ENCODE measurements at regions not wholly inside any gene's neighbourhood (a gene's known extent, or its start where the extent isn't known, plus 50 kb on each side); places are given as distances from the start of the nearest gene placed in this dataset.
"Not testable (repeated sequence)": the region's sequence is repeated elsewhere in the genome, so short reads cannot be mapped to it uniquely, and the experiment has no call there.

DNA sequence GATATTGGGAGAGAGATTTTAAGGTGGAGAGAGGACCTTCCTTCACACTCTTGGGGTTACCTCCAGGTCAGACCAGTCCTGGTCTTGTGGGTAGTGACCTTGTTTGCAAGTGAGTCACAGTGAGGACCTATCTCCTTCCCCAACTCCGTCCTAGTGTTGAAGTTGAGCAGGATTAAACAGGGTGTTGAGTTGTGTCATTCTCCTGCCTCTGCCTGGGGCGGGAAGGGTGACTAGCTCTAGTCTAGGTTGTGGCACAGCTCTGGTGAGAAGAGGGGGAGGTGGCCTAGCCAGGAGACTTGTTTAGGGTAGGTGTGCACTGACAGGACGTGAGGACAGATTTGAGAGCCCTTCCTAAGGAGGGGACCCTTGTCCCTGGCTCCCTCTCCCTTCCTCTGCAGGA lies 119.6 kb upstream of the PITX1 start:
- Mint-ChIP-seq H3K27ac (no peak overlapping the region), H3K9me3 (peaks cover 4% of the 10 kb centered on the region), H3K27me3 (ENCODE audit: low read depth) (no peaks in the 10 kb centered on the region), H3K4me1 (ENCODE audit: low read depth) (no peaks in the 10 kb centered on the region), H3K4me3 (ENCODE audit: low read depth) (no peak overlapping the region), H3K36me3 (ENCODE audit: low read depth) (no peaks in the 10 kb centered on the region)
- intact Hi-C loops (cut with micrococcal nuclease) = no loop called here
- DNase-seq (ENCODE audit: low spot score) = no peak

DNA sequence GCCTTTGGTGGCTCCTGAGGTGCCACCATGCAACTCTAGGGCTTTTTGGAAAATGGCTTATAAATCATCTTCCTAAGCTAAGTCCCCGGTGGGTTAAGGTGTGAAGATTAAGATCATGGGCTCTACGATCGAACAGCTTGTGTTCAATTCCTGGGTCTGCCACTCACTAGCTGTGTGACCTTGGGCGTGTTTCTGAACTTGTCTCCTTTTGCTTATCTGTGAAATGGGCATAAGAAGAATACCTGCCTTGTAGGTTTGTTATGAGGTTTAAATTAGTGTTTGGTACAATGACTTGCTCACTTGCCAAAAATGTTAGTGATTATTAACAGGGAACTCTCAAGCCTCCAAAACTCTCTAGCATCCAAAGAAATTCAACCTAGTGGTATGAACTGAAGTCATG lies 119.2 kb upstream of the PITX1 start:
- intact Hi-C loops (cut with micrococcal nuclease) = no loop called here
- no peak for DNase-seq (ENCODE audit: low spot score)
- Mint-ChIP-seq H3K36me3 (ENCODE audit: low read depth) (no peaks in the 10 kb centered on the region), H3K9me3 (no peaks in the 10 kb centered on the region), H3K27me3 (ENCODE audit: low read depth) (no peaks in the 10 kb centered on the region), H3K27ac (no peak overlapping the region), H3K4me3 (ENCODE audit: low read depth) (no peak overlapping the region), H3K4me1 (ENCODE audit: low read depth) (no peaks in the 10 kb centered on the region)

GRCh38 chr5:135151660-135152059 lies 117.6 kb upstream of the PITX1 start:
- intact Hi-C loops (cut with micrococcal nuclease); H3K36me3 Mint-ChIP-seq (ENCODE audit: low read depth); H3K27ac Mint-ChIP-seq; H3K4me3 Mint-ChIP-seq (ENCODE audit: low read depth); DNase-seq (ENCODE audit: low spot score); H3K27me3 Mint-ChIP-seq (ENCODE audit: low read depth); H3K9me3 Mint-ChIP-seq; H3K4me1 Mint-ChIP-seq (ENCODE audit: low read depth): not testable (repeated sequence)

DNA sequence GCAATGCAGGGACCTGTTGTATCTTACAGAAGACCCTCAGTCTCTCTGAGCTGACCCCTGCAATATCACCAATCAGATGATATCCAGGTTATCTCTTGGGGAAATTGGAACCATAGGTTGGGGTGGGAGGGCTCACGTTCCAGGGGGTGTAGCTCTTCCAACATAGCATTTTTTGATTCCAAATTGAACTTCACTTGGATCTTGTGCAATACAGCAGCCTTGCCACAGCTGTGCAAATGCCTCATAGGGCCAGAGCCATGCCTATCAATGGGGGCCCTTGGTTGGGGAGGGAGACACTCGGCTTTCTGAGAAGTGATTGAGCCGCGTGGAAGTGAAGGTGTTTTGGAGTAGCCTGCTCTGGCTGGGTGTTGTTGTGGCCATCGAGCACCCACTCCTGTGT lies 117.2 kb upstream of the PITX1 start:
- no peaks in the 10 kb centered on the region for H3K9me3 Mint-ChIP-seq
- no peak overlapping the region for H3K4me3 Mint-ChIP-seq (ENCODE audit: low read depth)
- DNase-seq (ENCODE audit: low spot score) = no peak
- H3K36me3 Mint-ChIP-seq (ENCODE audit: low read depth) = no peaks in the 10 kb centered on the region
- H3K4me1 Mint-ChIP-seq (ENCODE audit: low read depth) = no peaks in the 10 kb centered on the region
- H3K27me3 Mint-ChIP-seq (ENCODE audit: low read depth) = peaks cover 6% of the 10 kb centered on the region
- no peak overlapping the region for H3K27ac Mint-ChIP-seq
- intact Hi-C loops (cut with micrococcal nuclease) = no loop called here

- H3K27ac Mint-ChIP-seq = no peak overlapping the region
- no peaks in the 10 kb centered on the region for H3K9me3 Mint-ChIP-seq
- intact Hi-C loops (cut with micrococcal nuclease) = no loop called here
- H3K4me1 Mint-ChIP-seq (ENCODE audit: low read depth) = no peaks in the 10 kb centered on the region
- no peak overlapping the region for H3K4me3 Mint-ChIP-seq (ENCODE audit: low read depth)
- H3K36me3 Mint-ChIP-seq (ENCODE audit: low read depth) = no peaks in the 10 kb centered on the region
- peaks cover 8% of the 10 kb centered on the region for H3K27me3 Mint-ChIP-seq (ENCODE audit: low read depth)
- no peak for DNase-seq (ENCODE audit: low spot score)
Observed at GRCh38 chr5:135150767-135151166, 116.7 kb upstream of the PITX1 start.

DNA sequence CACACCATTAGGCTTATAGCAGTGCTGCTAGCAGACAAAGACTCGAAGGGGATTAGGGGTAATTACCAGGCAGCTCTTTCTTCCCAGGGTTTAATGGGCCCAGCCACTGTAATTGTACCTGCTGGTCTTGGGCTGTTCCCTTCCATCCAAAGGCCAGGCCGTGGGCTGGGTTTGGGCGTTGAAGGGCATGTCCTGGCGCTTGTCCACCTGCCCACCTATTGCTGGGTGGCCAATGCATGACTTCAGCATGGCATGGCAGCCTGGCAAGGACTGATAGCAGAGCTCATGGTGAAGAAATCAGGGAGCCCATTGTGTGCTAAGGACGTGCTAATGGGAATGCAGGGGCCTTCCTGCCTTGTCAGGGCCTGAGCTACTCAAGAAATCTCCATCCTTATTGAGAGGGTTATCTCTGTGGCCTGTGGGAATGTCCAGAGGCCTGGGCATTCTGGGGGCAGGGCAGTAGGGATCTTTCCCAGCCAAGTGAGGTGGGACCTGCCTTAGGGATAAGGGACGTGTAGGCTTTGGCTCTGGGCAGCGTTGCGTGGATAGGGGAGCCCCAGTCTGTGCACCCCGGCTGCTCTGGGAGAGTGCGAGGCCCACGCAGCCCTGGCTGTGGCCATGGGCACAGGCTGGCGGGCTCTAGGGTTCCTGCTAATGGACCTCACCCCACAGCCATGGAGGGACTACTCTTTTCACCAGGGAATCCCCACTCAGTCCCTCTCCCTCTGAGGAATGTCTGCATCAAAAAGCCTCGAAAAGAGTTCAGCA lies 116.1 kb upstream of the PITX1 start:
- intact Hi-C loops (cut with micrococcal nuclease) = no loop called here
- H3K4me3 Mint-ChIP-seq (ENCODE audit: low read depth) = no peak overlapping the region
- H3K36me3 Mint-ChIP-seq (ENCODE audit: low read depth) = no peaks in the 10 kb centered on the region
- H3K27me3 Mint-ChIP-seq (ENCODE audit: low read depth) = peaks cover 8% of the 10 kb centered on the region
- H3K27ac Mint-ChIP-seq = no peak overlapping the region
- H3K9me3 Mint-ChIP-seq = no peaks in the 10 kb centered on the region
- DNase-seq (ENCODE audit: low spot score) = no peak
- H3K4me1 Mint-ChIP-seq (ENCODE audit: low read depth) = no peaks in the 10 kb centered on the region

- no peak overlapping the region for H3K4me3 Mint-ChIP-seq (ENCODE audit: low read depth)
- no peaks in the 10 kb centered on the region for H3K9me3 Mint-ChIP-seq
- H3K27me3 Mint-ChIP-seq (ENCODE audit: low read depth) = peaks cover 11% of the 10 kb centered on the region
- no peak for DNase-seq (ENCODE audit: low spot score)
- no peak overlapping the region for H3K27ac Mint-ChIP-seq
- no peaks in the 10 kb centered on the region for H3K4me1 Mint-ChIP-seq (ENCODE audit: low read depth)
- no peaks in the 10 kb centered on the region for H3K36me3 Mint-ChIP-seq (ENCODE audit: low read depth)
- intact Hi-C loops (cut with micrococcal nuclease) = no loop called here
Observed at GRCh38 chr5:135149229-135149955, 115.4 kb upstream of the PITX1 start.

DNA sequence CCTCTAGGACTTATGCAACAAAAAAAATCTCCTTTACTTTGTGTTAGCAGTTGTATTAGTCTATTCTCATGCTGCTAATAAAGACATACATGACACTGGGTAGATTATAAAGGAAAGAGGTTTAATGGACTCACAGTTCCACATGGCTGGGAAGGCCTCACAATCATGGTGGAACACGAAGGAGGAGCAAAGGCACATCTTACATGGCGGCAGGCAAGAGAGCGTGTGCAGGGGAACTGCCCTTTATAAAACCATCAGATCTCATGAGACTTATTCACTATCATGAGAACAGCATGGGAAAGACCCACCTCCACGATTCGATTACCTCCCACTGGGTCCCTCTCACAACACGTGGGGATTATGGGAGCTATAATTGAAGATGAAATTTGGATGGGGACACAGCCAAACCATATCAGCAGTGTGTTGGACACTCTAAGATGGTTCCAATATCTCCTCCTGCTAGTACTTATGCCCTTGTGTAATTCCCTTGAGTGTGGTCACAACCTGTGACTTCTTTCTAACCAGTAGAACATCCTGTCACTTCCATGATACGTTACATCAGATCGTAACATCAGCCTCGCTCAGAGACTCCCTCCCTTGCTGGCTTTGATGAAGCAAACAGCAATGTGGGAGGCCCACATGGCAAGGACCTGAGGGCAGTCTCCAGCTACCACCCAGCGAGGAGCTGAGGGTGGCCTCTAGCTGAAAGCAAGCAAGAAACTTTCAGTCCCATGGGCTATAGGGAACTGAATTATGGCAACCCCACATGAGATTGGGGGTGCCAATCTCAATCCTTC lies 113.5 kb upstream of the PITX1 start:
- H3K9me3 Mint-ChIP-seq = no peaks in the 10 kb centered on the region
- H3K27me3 Mint-ChIP-seq (ENCODE audit: low read depth) = peaks cover 11% of the 10 kb centered on the region
- H3K36me3 Mint-ChIP-seq (ENCODE audit: low read depth) = no peaks in the 10 kb centered on the region
- H3K4me1 Mint-ChIP-seq (ENCODE audit: low read depth) = no peaks in the 10 kb centered on the region
- DNase-seq (ENCODE audit: low spot score) = no peak
- intact Hi-C loops (cut with micrococcal nuclease) = no loop called here
- no peak overlapping the region for H3K27ac Mint-ChIP-seq
- H3K4me3 Mint-ChIP-seq (ENCODE audit: low read depth) = no peak overlapping the region

- Mint-ChIP-seq H3K4me1 (ENCODE audit: low read depth) (no peaks in the 10 kb centered on the region), H3K27ac (no peak overlapping the region), H3K36me3 (ENCODE audit: low read depth) (no peaks in the 10 kb centered on the region), H3K27me3 (ENCODE audit: low read depth) (peaks cover 11% of the 10 kb centered on the region), H3K4me3 (ENCODE audit: low read depth) (no peak overlapping the region), H3K9me3 (no peaks in the 10 kb centered on the region)
- no peak for DNase-seq (ENCODE audit: low spot score)
- intact Hi-C loops (cut with micrococcal nuclease) = no loop called here
Observed at GRCh38 chr5:135145985-135146384, 112.0 kb upstream of the PITX1 start.

DNA sequence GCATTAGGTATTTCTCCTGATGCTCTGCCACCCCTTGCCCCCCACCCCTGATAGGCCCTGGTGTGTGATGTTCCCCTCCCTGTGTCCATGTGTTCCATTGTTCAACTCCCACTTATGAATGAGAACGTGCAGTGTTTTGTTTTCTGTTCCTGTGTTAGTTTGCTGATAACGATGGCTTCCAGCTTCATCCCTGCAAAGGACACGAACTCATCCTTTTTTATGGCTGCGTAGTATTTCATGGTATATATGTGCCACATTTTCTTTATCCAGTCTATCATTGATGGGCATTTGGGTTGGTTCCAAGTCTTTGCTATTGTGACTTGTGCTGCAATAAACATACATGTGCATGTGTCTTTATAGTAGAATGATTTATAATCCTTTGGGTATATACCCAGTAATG lies 109.7 kb upstream of the PITX1 start:
- H3K36me3 Mint-ChIP-seq (ENCODE audit: low read depth); H3K4me1 Mint-ChIP-seq (ENCODE audit: low read depth); H3K9me3 Mint-ChIP-seq; DNase-seq (ENCODE audit: low spot score); H3K4me3 Mint-ChIP-seq (ENCODE audit: low read depth); intact Hi-C loops (cut with micrococcal nuclease); H3K27ac Mint-ChIP-seq: not testable (repeated sequence)
- peaks cover 11% of the 10 kb centered on the region for H3K27me3 Mint-ChIP-seq (ENCODE audit: low read depth)

DNA sequence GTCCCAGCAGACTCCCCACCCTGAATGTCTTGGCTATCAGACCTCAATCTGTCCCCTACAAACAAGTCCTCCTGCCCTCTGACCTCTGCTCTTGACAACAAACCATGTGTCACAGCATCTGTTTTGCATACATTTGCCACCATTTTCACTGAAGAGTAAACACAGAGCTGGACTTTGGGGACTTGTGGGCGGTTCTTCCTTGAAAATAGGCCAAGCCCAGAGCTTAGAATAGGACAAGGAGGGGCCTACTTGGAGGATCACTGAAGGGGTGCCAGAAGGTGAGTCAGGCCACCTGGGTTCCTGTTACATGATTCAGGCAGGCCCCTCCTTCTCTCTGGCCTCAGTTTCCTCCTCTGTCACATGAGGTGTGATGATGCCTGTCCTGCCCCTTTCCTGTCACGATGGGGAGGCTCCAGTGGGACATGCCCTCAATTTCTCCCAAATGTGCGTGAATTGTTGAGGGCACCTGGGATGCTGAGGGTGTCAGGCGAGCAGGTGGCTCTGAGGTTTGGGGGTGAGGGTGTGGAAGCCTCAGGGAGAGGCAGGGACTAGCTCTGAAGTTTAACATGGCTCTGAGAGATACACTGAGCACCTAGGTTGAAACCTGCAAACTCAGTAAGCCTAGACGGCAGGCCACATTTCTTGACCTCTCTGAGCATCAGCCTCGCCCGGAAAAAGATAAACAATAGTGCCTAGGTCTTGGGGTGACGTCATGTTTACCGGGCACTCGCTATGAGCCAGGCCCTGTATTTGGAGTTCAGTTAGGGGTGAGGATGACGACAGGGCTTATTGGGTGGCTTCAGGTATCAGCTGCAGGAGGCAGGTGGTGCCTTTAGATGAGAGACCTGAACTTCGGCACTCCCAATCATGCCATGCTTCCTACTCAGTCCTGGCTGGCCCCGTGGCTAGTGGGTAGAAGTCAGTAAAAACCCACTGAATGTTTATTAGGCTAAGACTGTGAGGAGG lies 107.6 kb upstream of the PITX1 start:
- H3K4me3 Mint-ChIP-seq (ENCODE audit: low read depth) = no peak overlapping the region
- H3K4me1 Mint-ChIP-seq (ENCODE audit: low read depth) = no peaks in the 10 kb centered on the region
- intact Hi-C loops (cut with micrococcal nuclease) = no loop called here
- no peak for DNase-seq (ENCODE audit: low spot score)
- no peak overlapping the region for H3K27ac Mint-ChIP-seq
- H3K36me3 Mint-ChIP-seq (ENCODE audit: low read depth) = no peaks in the 10 kb centered on the region
- no peaks in the 10 kb centered on the region for H3K9me3 Mint-ChIP-seq
- peaks cover 8% of the 10 kb centered on the region for H3K27me3 Mint-ChIP-seq (ENCODE audit: low read depth)

- H3K4me3 Mint-ChIP-seq (ENCODE audit: low read depth) = no peak overlapping the region
- no peak overlapping the region for H3K27ac Mint-ChIP-seq
- peaks cover 3% of the 10 kb centered on the region for H3K27me3 Mint-ChIP-seq (ENCODE audit: low read depth)
Observed at GRCh38 chr5:135140446-135141204, 106.6 kb upstream of the PITX1 start.

More at GRCh38 chr5:135140446-135141204, 106.6 kb upstream of the PITX1 start:
- Mint-ChIP-seq H3K36me3 (ENCODE audit: low read depth) (no peaks in the 10 kb centered on the region), H3K4me1 (ENCODE audit: low read depth) (no peaks in the 10 kb centered on the region), H3K9me3 (no peaks in the 10 kb centered on the region)
- intact Hi-C loops (cut with micrococcal nuclease) = no loop called here
- DNase-seq (ENCODE audit: low spot score) = no peak

Measured in activated T-helper 2 cell treated with anti-CD3 and anti-CD28 coated beads, Interferon-gamma antibody, Interleukin-2, Interleukin-4, amounts not matched to agents 10 μg/mL and 5 μg/mL and 100 μg/mL, durations not matched to agents 14 hours and 24 hours and 36 hours (primary cell).